HG03558 (cell line): ENCODE measurements at regions not wholly inside any gene's neighbourhood (a gene's known extent, or its start where the extent isn't known, plus 50 kb on each side); places are given as distances from the start of the nearest gene placed in this dataset.
"Not testable (repeated sequence)": the region's sequence is repeated elsewhere in the genome, so short reads cannot be mapped to it uniquely, and the experiment has no call there.

Source experiments
- ATAC-seq: cut with Tn5 transposase; IDR thresholded peaks from one replicate; pipeline ENCODE4 v1.9.1; 2021; ENCODE audit warnings: moderate number of reproducible peaks; ENCODE audit not compliant: unreplicated experiment; ENCODE audit errors: extremely low read depth

DNA sequence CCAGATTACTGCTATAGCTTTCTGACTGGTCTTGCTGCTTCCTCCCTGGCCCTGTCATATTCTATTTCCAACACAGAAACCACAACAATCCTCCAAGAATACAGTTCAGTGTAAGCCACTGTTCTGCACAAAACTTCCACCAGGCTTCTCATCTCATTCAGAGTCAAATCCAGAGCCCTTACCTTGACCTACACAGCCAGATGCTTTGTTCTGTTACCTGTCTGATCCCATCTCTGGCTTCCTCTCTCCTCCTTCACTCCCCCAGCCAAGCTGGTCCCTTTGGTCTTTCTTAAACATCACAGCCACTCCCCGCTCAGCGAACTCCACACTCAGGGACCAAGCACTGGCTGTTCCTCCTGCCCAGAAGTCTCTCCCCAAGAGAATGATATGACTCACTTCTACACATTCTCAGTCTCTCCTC lies 84.8 kb upstream of the BMP2K start:
- ATAC-seq, result no peak

DNA sequence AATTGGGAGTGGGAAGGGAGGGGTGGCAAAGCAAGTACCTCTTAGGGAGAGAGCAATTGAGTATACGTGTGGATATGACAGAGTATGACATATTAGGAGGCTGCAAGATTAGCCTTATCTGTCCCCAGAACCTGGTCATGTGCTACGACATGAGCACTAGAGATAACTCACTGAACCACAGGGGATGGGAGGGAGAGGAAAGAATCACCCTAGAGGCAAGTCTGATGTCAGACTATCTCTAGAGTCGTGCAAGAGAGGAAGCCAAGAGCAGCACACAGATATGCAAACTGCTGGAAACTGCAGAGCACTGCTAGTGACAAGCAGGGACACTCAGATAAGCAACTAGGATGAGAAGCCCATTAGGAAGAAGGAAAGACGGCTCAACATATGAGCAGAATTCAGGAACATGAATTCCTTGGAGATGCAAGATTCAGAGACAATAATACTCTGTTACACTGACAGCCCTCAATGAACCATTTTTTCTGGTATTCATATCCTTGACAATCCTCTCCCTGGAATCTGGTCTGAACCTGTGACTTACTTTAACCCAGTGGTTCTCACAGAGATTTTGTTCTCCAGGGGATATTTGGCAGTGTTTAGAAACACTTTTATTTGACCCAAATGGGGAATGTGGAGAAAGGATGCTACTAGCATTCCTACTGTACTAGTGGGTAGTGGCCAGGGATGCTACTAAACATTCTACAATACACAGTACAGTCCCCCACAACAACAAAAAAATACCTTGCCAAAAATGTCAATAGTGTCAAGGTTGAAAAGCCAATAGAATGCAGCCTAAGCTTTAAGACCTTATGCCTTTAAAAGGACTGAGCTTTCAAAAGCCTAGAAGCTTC lies 84.0 kb upstream of the BMP2K start:
- ATAC-seq, result no peak

DNA sequence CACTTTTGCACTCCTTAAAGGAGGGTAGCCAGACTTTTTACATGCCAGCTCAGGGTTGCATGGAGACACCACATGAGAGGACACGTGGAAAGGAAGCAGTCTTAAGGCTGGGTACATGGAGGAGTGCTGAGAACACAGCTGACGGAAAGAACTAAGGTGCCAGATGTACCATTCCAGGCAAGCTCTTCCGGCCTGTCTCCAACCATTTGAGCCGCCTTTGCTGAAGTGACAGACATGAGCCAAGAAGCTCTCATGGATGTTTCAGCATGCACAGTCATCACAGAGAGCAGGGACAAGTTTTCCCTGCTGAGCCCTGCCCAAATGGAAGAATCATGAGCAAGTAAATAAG lies 83.4 kb upstream of the BMP2K start:
- ATAC-seq, result no peak

DNA sequence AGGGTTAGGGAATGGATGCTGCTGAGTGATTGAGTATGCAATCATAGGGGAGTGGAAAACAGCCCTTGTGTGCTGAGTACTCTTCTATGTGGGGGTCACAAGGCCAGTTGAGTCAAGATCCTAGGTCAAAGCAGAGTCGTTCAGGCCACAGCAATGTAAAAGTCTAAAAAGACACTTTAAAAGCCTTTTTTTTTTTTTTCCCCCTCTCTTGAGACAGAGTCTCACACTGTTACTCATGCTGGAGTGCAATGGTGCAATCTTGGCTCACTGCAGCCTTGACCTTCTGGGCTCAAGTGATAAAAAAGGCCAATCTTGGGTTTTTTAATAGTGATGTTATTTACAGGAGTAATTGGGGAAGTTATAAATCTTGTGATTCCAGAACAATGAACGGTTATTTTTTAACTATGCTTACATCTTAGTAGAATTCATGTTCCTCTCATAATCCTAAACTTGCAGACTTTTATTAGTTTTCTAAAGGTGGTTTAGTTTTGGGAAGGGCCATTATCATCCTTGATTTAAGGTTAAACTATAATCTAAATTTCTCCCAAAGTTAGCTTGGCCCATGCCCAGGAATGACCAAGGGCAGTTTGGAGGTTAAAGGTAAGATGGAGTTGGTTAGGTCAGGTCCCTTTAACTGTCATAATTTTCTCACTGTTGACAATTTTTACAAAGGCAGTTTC lies 82.2 kb upstream of the BMP2K start:
- no peak for ATAC-seq

DNA sequence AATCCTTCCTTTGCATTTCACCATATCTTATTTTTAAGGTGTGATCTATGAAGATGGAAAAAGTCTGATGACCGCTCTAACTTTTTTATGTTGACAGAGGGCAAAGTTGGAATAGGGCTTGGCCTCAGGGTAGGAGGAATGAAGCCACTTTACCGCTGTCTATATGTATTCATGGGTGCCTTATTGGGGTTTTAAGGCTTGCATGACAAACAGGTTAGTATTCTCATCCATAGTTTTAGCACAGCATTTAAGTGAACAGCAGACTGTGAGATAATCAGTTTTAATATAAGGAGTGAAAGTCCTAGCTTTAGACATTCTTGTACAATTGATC lies 81.7 kb upstream of the BMP2K start:
- ATAC-seq, result no peak

DNA sequence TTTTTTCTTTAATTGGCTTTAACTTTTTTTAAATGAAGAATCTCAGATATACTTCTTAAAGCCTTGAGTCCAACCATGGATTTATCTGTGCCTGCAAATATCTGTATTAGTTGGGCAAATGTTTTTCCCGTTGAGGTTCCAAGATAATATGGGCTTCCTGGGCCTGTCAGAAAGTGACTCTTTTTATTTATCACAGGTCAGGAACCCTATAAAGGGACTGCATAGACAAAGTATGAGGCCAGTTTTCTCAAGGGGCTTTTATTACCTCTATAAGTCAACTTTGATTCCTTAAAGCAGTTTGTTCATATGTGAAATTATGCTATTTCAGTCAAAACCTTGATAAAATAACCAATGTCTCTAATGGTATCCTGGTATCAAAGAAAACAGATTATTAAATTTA lies 80.2 kb upstream of the BMP2K start:
- ATAC-seq, result no peak

DNA sequence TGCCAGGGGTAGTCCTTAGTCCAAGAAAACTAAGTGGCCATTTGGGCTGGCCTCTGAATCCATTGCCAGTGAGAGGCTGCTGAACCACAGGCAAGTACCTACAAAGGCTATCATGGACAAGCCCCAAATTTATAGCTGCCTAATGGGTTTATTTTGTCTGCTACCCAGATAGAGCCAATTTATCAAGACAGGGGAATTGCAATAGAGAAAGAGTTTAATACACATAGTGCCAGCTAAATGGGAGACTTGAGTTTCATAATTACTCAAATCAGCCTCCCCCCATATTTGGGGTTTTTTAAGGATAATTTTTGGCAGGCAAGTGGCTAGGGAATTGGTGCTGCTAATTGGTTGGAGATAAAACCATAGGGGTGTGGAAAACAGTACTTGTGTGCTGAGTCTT lies 73.1 kb upstream of the BMP2K start:
- no peak for ATAC-seq

DNA sequence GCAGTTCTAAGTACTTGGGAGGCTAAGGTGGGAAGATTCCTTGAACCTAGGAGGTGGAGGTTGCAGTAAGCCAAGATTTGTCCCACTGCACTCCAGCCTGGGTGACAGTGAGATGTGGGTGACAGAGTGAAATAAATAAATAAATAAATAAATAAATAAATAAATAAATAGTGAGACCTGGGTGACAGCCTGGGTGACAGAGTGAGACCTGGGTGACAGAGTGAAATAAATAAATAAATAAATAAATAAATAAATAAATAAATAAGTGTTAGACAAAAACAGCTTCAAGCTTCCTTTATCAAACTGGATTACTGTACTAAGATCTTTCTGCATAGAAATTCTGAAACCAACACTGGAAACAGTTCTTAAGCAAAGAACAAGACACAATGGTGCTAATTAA lies 71.8 kb upstream of the BMP2K start:
- ATAC-seq, result no peak

DNA sequence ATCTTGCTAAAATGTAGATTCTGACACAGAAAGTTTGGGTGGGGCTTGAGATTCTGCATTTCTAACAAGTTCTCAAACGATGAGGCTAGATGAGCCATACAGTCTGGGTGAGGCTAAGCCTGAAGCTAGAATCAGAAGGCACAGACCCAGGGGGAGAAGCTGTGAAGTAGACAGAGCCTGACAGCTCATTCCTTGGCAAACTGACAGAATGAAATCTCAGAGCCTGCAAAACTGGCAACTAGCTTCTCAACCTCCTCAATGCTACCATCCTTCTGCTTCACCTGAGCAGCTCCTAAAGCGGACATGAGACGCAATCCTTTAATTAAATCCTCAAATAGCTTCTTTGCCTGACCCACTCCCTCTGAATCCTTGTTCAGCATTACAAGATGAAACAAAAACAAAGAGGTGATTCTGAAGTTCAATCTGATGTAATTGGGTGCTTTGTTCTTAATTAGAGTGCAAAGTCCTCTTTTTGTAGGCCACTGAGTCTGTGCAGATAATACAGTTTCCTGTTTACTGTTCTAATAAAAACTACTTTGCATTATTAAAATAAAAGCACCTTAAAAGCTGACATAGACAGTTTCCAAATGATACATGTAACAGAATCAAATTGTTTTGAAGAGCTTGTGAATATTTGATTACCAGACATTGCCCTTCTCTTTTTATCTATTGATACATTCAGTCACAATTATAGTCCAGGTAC lies 71.0 kb upstream of the BMP2K start:
- ATAC-seq, result no peak

DNA sequence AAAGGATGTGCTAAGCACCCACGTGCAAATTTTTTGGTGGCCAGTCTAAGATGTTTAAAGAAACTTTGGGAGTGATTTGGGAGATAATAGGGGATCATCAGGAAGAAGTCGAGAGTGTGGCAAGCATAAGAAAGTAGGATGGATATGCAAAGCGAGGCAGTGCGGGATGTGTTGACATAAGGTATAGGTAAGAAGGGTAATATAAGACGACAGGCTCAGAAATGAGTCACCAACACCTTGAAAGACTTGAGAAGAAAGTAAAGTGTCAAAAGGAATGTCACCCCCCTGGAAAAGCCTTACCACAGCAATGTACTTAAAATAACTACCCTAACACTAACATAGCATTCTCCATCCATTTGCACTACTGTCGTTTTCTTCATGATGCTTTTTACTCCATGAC lies 69.8 kb upstream of the BMP2K start:
- ATAC-seq, result no peak

DNA sequence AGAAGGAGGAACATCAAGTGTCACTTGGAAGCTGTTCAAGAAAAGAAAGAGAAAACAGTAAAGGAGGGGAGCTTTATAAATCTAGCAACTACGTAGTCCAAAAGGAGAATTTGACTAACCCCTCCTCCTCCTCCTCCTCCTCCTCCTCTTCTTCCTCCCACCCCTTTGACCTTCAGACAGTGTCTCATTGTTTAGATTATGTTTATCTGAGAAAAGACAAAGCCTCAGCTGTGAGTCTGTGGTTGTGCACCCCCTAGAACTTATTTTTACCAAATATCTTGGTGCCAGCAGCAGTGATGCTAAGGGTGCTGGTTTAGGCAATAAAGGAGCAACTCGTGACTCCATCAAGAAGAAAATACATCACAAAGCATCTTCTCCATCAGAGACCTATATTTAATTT lies 68.9 kb upstream of the BMP2K start:
- no peak for ATAC-seq

DNA sequence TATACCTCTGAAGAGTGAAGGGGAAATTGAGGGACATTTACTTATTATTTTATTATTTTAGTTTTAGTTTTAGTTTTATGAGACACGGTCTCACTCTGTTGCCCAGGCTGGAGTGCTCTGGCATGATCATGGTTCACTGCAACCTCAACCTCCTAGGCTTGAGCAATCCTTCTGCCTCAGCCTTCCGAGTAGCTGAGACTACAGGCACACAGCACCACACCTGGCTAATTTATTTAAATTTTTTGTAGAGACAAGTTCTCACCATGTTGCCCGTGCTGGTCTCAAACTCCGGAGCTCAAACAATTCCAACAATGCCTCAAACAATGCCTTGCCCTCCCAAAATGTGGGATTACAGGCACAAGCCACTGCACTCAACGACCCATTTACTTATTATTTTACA lies 68.4 kb upstream of the BMP2K start:
- no peak for ATAC-seq

DNA sequence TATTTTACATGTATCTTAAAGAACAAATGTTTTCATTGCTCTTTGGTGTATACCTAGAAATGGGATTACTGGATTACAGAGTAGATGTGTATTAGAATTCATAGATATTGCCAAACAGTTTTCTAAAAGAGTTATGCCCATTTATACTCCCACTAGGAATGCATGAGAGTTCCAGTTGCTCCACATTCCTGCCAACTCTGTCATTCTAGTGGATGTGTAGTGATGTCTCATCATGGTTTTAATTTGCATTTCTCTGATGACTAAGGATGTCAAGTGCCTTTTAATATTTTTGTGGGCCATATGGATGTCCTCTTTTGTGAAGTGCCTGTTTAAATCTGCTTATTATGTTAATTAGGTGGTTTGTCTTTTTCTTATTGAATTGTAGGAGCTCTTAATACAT lies 65.6 kb upstream of the BMP2K start:
- ATAC-seq, result no peak

DNA sequence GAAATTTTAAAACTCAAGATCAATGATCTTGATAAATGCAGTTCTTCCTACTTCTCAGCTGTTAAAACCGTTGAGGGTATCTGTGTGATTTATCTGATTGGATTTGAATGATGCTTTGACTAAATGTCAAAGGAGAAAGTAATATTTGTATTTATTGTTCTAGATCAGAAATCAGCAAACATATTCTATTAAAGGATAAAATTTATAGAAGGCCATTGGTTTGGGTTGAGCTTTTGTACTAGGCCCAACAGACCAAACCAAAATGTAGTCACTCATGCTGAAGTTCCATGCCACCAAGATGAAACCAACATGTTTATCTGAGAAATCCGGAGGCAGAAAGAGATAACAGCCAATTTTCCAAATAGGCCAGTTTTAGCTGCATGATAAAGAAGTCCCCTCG lies 64.5 kb upstream of the BMP2K start:
- ATAC-seq, result no peak

DNA sequence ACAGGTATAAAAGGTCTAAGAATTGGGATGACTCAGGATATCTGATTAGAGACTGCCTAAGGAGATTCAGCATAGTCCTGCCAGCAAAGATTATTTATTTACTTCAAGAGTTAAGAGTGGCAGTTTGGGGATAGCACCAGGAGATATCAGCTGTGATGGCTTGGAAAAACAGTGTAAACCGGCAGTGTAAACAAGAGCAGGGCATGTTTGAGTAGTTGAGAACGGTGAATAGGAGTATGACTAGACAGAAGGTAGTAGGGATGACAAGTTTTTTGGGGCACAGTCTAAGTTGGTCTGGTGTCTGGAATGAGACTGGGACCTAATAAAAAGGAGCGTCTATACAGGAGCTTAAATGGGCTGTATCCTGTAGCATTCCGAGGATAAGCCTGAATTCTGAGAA lies 61.6 kb upstream of the BMP2K start:
- not testable (repeated sequence) for ATAC-seq

DNA sequence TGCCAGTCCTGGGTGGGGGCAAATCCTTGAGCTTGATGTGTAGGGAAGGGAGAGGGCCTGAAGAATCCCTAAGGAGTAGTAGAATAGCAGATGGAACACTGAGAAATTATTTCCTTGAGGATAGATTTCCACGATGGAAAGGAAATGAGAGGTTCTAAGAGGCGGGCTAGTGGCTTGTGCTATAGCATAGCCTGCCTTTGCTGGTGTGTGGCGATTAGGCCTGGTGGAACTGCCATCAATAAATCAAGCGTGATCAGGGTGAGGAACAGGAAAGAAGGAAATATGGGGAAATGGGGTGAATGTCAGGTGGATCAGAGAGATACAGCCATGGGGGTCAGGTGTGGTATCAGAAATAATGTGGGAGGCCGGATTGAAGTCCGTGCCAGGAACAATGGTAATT lies 60.8 kb upstream of the BMP2K start:
- ATAC-seq, result not testable (repeated sequence)

DNA sequence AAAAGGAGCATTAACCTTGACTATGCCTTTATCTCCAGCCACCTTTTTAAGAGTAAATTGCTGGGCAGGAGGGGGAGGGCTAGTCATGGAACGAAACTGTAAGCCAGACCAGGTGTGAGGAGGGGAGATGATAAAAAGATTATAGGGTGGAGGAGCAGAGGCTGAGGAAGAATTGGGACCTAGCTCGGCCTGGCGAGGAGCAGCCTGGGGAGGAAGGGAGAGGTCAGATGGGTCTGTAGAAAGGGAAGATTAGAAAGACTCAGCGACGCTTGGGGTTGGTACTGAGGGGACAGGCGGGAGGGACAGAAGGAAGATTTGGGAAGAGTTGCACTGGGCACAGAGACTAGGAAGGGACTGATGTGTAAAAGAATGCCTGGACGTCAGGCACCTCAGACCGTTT lies 58.4 kb upstream of the BMP2K start:
- not testable (repeated sequence) for ATAC-seq

DNA sequence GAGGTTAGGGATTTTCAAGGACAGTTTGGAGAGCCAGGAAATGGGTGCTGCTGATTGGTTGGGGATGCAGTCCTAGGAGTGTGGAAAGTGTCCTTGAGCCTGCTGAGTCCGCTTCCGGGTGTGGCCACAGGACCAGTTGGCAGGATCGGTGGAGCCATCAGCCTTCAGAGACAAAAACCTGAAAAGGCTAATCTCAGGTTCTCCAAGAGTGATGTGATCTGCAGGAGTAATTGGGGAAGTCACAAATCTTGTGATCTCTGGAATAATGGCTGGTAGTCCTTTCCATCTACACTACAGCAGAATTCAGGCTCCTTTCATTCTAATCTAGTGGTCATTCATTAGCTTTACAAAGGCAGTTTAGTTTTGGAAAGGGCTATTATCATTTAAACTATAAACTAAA lies 55.9 kb upstream of the BMP2K start:
- ATAC-seq, result no peak

DNA sequence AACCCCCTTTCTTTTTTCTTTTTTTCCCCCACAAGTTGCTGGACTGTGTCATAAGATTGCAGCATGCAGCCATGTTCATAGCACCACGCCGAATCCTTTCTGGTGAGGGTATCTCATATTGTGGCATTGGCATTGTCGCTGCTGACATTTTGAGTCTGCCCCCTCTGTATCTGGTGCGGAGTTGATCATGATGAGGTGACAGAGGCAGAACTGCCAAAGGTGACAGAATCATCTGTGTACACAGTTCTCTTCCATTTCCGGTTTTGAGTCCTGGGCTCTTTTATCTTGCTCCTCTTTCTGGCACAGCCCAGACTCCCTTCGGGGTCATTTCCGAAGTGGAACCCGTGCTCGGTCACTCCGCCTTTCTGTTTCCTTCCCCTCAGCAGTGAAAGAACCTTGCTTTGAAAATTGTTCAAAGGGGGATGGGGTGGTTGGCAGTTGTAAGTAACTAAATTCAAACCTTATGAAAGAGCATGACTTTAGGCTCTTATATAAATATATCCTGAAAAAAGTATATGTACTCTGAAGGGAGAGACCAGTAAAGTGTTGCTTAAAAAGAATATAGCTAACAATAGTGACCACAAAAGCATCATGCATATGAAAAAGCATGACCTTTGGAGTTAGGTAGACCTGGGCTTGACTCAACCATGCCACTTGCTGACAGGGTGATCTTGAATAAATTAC lies 55.0 kb upstream of the BMP2K start:
- ATAC-seq, result peak; percentile 56

DNA sequence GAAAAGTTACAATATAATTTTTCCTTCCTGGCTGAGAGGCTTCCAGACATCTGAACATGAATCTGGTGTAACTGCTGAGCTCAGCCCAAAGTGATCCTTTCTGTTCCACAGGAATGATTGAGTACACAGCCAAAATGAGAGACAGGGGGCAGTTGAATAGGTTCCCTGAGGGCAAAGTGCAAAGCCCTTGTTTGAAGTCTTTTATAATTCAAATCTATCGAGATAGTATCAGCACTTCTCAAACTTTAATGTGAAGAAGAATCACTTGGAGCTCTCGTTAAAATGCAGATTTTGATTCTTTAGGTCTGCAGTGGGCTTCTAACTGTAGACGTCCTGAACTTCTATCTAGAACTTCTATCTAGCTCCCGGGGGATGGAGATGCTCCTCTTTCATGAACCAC lies 54.4 kb upstream of the BMP2K start:
- ATAC-seq, result no peak

DNA sequence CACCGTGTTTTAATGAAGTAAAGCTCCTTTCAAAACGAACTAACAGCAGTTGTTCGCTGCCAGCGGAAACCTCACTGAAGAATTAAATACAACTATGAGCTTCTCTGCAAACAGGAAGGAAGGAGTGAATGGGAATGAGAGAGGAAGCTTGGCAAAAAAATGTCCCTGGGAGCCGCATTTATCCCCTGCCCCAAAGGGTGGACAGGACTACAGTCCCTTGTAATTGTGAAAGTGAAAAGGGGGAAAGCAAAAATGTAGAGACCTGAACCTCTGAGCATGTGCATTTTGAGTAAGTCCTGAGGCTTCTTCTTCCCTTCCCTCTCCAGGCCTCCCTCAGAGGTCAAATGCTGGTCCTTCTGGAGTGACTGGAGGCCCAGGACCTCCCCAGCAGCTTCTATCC lies 53.8 kb upstream of the BMP2K start:
- ATAC-seq, result no peak
